HG02885 (cell line): ENCODE measurements at regions not wholly inside any gene's neighbourhood (a gene's known extent, or its start where the extent isn't known, plus 50 kb on each side); places are given as distances from the start of the nearest gene placed in this dataset.
A peak's percentile ranks its signal among the peaks of the same experiment; 100 is the strongest.

Source experiments
- ATAC-seq: cut with Tn5 transposase; IDR thresholded peaks from one replicate; pipeline ENCODE4 v1.9.1; 2021; ENCODE audit warnings: mild to moderate bottlenecking; ENCODE audit not compliant: unreplicated experiment, poor library complexity

DNA sequence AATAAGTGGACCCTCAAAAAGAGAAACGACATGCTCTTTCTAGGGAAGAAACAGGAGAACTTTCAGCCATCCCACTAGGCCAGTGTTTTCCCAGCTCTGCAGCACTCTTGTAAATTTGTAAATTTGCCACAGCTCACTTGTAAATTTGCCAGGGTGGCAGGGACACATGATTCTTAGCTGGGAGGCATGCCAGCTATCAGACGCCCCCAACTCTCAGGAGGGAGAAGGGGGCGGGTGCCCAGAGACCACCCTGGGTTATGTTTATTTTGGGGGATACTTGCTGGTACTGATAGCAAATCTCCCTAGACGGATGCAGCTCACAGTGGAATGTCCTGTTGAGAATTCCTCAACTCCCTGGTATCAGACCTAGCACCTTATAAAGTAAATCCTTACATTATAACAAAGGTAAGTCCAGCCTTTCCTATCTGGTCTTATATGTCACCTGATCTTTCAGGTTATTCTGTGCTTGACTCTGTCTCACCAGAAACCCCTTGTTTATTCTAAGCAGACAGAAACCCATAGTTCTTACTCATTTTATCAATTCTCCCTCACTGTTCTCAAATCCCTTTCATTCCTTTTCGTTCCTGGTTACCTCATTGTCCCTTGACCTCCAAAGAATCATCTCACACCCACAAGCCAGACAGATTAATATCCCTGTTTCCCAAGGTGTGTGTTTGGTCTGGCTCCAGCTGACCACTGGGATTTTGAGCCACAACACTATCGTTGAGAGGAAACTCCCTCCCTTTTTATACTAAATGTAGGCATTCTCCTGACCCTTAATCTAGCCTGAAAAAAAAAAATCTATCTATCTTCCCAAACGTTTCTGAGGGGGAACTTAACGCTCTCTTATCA lies 69.3 kb upstream of the HMGA2 start:
- ATAC-seq = no peak

DNA sequence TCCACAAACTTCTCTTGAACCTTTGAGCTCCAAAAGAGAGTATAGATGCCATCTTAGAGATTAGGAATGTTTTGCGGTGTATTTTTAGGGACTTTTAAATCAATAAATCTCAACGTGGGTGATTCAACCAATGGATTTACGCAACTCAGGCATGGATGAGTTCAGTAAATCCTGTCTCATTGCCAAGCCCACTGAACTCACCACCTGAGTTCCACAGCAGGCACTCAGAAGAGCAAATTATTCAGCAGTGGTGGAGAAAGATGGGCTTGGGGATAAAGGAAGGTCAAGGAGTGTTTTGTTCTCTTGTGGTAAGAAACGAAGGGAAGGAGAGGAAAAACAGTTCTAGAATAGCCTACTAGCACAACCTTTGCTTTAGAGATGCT lies 68.7 kb upstream of the HMGA2 start:
- ATAC-seq = no peak

DNA sequence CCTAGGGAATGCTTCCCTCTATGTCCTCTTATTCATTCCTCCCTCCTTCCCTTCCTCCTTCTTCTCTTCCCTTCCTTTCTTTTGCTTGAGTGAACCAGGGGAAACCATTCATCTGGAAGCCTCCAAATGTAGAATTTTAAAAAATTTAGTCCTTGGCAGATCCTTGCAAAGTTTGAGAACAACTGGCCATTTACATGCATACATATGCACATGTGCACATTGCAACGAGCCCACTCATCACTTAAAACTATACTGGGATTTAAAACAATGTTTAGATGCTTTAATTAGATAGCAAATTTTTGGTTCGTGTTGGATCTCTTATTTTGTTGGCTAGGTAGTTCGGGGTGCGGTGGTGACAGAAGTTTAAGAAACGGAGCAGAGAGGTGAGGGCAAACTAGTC lies 68.0 kb upstream of the HMGA2 start:
- ATAC-seq = no peak

DNA sequence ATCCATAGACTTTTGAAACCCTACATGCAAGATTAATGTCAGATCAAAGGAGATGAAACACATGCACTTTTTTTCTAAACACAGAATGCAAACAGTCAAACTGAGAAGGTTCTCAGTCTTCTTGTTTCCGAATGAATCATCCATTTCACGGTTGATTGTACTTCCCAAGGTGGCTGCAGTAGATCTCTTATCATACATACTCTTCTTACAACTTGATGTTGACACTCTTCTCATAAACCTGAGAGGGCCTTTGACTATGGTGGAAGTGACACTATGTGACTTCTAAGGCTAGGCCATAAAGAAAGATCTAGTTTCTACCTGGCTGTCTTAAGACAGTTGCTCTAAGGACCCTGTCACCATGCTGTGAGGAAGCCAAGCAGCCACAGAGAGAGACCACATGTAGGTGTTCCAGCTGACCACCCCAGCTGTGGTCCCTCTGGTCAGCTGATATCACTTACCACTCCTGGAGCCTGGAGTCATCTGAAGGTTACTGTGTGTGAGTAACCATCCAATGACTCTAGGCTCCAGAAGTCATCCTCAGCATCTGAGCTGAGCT lies 67.2 kb upstream of the HMGA2 start:
- ATAC-seq = peak; percentile 94

DNA sequence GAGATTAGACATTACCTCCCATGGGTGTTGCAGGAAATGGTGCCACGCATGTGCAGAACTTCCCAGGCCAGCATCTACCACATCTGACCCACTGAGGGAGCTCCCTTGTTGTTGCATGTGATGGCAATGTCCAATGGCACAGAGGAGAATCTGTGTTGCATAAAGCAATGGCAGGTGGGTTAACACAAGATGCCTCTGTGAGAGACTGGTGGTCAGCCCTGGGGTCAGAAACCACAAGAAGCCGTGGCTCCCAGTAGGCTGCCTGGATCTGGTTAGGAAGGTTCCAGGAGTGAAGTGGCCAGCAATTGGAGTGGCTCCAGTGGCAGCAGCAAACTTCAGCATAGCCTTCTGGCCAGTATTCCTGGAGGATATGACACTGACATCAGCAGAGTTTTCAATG lies 65.9 kb upstream of the HMGA2 start:
- no peak for ATAC-seq

DNA sequence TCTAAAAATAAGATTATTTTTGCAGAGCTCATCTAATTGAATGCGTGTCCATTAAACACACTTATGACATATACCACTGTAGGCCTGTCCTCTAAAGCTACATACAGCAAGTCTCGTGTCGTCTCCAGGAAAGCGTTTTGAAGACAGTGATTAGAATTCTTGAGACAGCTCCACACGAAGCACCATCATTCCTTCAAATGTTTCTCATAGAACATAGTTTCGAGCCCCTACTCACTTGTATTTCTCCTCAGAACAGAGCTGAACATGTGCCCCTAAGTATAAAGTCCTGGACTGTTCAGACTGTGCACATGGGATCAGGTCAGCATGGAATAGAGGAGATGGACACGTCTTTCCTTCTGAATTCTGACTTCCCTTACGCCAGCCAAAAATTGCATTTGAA lies 64.5 kb upstream of the HMGA2 start:
- no peak for ATAC-seq

DNA sequence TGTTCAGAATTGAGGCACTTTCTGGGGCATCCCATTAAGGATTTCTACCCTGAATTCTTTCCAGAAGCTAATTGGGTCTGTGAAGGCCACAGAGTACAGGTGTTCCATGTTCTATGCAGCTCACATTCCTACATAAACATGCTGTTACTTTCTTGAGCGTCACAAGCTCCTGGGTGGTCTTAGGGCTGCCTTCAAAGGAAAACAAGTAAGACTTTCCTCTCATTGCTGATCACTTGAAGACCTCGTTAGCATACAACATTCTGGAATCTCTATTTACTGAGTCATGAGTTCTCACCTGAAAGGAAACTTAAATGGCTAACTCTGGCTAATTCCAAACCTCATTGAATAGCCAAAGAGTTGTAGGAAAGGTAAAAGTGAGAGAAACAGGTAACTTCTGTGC lies 63.0 kb upstream of the HMGA2 start:
- no peak for ATAC-seq

DNA sequence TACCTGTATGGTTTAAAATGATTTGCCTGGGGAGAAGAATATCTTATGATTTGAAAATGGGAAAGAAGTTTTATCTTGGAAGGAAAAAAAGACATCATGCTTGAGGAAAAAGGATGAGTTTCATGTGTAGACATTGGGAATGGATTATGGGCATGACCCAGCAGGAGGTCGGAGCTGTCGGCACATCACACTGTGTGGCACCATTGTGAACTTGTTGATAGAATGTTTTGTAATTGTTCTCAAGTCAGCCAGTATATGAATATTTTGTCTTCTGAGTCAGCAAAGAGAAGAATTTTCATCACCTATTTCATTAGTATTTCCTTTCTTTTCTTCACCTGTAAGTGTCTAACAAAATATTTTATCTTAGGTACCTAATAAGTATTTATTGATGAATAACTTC lies 60.0 kb upstream of the HMGA2 start:
- ATAC-seq = no peak

DNA sequence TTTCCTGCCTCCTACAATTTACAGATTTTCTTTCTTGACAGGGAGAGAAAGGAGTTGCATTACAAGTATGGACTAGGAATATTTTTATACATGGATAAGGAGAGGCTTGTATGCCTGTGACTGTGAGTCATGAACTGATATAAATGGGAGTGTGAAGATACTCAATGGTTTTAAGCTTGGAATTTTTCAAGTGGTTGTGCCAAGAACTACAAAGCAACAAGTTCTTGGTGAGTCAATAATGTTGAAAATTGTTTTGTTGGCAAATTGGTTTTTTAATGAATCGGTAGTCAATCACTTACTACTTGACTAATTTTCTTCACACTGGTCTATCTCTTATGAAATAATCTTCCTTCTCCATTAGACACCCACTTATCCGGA lies 58.9 kb upstream of the HMGA2 start:
- ATAC-seq = no peak

DNA sequence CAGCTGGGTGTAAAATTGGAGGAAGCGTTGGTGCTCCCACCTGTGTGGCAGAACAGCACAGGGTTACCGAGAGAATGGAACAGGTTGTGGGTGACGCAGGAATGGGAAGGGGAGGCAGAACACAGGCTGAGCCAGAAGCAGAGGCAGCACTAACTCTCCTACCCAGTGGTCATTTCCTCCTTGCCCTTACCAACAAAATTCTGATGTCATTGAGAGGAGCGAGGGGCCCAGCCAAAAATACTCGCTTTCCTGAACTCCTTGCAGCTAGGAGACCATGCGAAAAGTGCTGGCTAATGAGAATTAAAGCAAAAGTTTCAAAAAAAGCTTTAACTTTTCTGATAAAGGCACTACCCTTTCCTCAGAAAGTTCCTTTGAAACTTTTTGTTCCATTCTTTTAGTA lies 54.4 kb upstream of the HMGA2 start:
- no peak for ATAC-seq
